IMR-90 (cell line): ENCODE measurements at regions not wholly inside any gene's neighbourhood (a gene's known extent, or its start where the extent isn't known, plus 50 kb on each side); places are given as distances from the start of the nearest gene placed in this dataset.

ENCODE experiments used
- ATAC-seq: fragments of 200-7000 bp; cut with Tn5 transposase; 2 replicates; pipeline ENCODE4 v1.9.1; 2020; ENCODE audit warnings: low read depth, mild to moderate bottlenecking, moderate library complexity
- BruUV-seq: library from RNA; stranded (reverse); fragments of 400-500 nt; replicated peaks from 2 replicates; lab custom pipeline; 2021; lab: Mats Ljungman, UMichigan
- CTCF ChIA-PET: fragments of 300-600 bp; formaldehyde crosslinking; extraction: SDS; loops from one replicate; lab custom pipeline; 2021; ENCODE audit warnings: antibody characterized with exemption; lab: Yijun Ruan, JAX
- POLR2A ChIA-PET: fragments of 300-600 bp; sonication (Branson Sonifier 250); formaldehyde crosslinking; loops from one replicate; lab custom pipeline; 2022; ENCODE audit warnings: antibody characterized with exemption; ENCODE audit not compliant: unreplicated experiment; lab: Charles Lee
- DNase-seq: peaks from one replicate; pipeline ENCODE4 v3.0.0; 2013
- H2AFZ ChIP-seq: replicated peaks from 2 replicates; pipeline ENCODE3; 2013; ENCODE audit warnings: low read length, mild to moderate bottlenecking; ENCODE audit not compliant: poor library complexity
- H2AK5ac ChIP-seq: 2 replicates; pipeline ENCODE4 v1.6.1; 2013; ENCODE audit warnings: low read depth, low read length, inconsistent platforms
- H2AK9ac ChIP-seq: replicated peaks from 2 replicates; pipeline ENCODE3; 2013; ENCODE audit warnings: mild to moderate bottlenecking, low read depth, low read length, moderate library complexity; ENCODE audit not compliant: poor library complexity
- H2BK120ac ChIP-seq: 2 replicates; pipeline ENCODE4 v1.6.1; 2013; ENCODE audit warnings: low read depth, low read length, inconsistent platforms
- H2BK15ac ChIP-seq: 3 replicates; pipeline ENCODE4 v1.6.1; 2013; ENCODE audit warnings: low read depth, low read length, inconsistent platforms
- H2BK20ac ChIP-seq: 2 replicates; pipeline ENCODE4 v1.6.1; 2013; ENCODE audit warnings: low read depth, mild to moderate bottlenecking, inconsistent platforms, low read length, moderate library complexity
- H2BK5ac ChIP-seq: 2 replicates; pipeline ENCODE4 v1.6.1; 2013; ENCODE audit warnings: mild to moderate bottlenecking, low read depth, low read length, inconsistent platforms; ENCODE audit not compliant: poor library complexity, severe bottlenecking
- H3K14ac ChIP-seq: replicated peaks from 2 replicates; pipeline ENCODE4 v1.6.1; 2013; ENCODE audit warnings: low read depth, low read length, inconsistent platforms
- H3K18ac ChIP-seq: 2 replicates; pipeline ENCODE4 v1.6.1; 2013; ENCODE audit warnings: low read depth, low read length, control low read depth
- H3K23ac ChIP-seq: 2 replicates; pipeline ENCODE4 v1.6.1; 2013; ENCODE audit warnings: low read depth, low read length, inconsistent platforms
- H3K27ac ChIP-seq: 2 replicates; pipeline ENCODE4 v1.5.1; 2013; ENCODE audit warnings: mild to moderate bottlenecking, control low read depth, low read length; ENCODE audit not compliant: insufficient read depth
- H3K27me3 ChIP-seq: 2 replicates; pipeline ENCODE4 v1.6.1; 2013; ENCODE audit warnings: low read length; ENCODE audit not compliant: control insufficient read depth, insufficient read depth
- H3K36me3 ChIP-seq: 2 replicates; pipeline ENCODE4 v1.6.1; 2013; ENCODE audit warnings: low read length, mixed read lengths; ENCODE audit not compliant: control insufficient read depth, insufficient read depth
- H3K4ac ChIP-seq: 2 replicates; pipeline ENCODE4 v1.6.1; 2013; ENCODE audit warnings: low read depth, low read length, inconsistent platforms
- H3K4me1 ChIP-seq: 2 replicates; pipeline ENCODE4 v1.6.1; 2013; ENCODE audit warnings: low read length, mixed read lengths; ENCODE audit not compliant: control insufficient read depth, insufficient read depth
- H3K4me2 ChIP-seq: 2 replicates; pipeline ENCODE4 v1.6.1; 2013; ENCODE audit warnings: low read depth, mild to moderate bottlenecking, control low read depth, low read length, moderate library complexity
- H3K4me3 ChIP-seq: 2 replicates; pipeline ENCODE4 v1.5.1; 2013; ENCODE audit warnings: low read depth, mild to moderate bottlenecking, control low read depth, low read length, moderate library complexity; ENCODE audit not compliant: insufficient read depth
- H3K56ac ChIP-seq: 2 replicates; pipeline ENCODE4 v1.6.1; 2013; ENCODE audit warnings: low read length, inconsistent platforms; ENCODE audit not compliant: insufficient read depth; ENCODE audit errors: extremely low read depth
- H3K79me1 ChIP-seq, 2 experiments: 2 replicates each; pipeline ENCODE4 v1.6.1; 2013; ENCODE audit warnings: low read length in 2 of 2, inconsistent platforms in 1 of 2, low read depth in 1 of 2
- H3K9ac ChIP-seq: 2 replicates; pipeline ENCODE4 v1.6.1; 2013; ENCODE audit warnings: low read depth, low read length, control low read depth
- H3K9me1 ChIP-seq: 2 replicates; pipeline ENCODE4 v1.6.1; 2013; ENCODE audit warnings: low read length, inconsistent platforms; ENCODE audit not compliant: insufficient read depth
- H3K9me3 ChIP-seq: 2 replicates; pipeline ENCODE4 v1.6.1; 2013; ENCODE audit warnings: low read length; ENCODE audit not compliant: control insufficient read depth, insufficient read depth
- H4K20me1 ChIP-seq: 2 replicates; pipeline ENCODE4 v1.6.1; 2013; ENCODE audit warnings: low read length, inconsistent platforms; ENCODE audit not compliant: insufficient read depth
- H4K5ac ChIP-seq: 2 replicates; pipeline ENCODE4 v1.6.1; 2013; ENCODE audit warnings: mild to moderate bottlenecking, low read depth, low read length, control low read depth
- H4K8ac ChIP-seq, 2 experiments: 2 replicates each; pipeline ENCODE4 v1.6.1; 2013; ENCODE audit warnings: low read depth in 2 of 2, low read length in 2 of 2, control low read depth in 1 of 2, inconsistent platforms in 1 of 2
- H4K91ac ChIP-seq: 2 replicates; pipeline ENCODE4 v1.6.1; 2013; ENCODE audit warnings: low read depth, low read length, inconsistent platforms; ENCODE audit not compliant: insufficient read depth
- BHLHE40 ChIP-seq: fragments of 150-350 bp; IDR thresholded peaks from 2 replicates; pipeline ENCODE4 v1.6.1; 2016; ENCODE audit warnings: mild to moderate bottlenecking, low read depth, low read length
- CEBPB ChIP-seq: IDR thresholded peaks from 2 replicates; pipeline ENCODE4 v1.6.1; 2012; ENCODE audit warnings: low read depth, low read length, improper control_type of control experiment
- CHD1 ChIP-seq: IDR thresholded peaks from 2 replicates; pipeline ENCODE4 v1.6.1; 2012; ENCODE audit warnings: low read depth, low read length, improper control_type of control experiment
- FOS ChIP-seq: fragments of 150-350 bp; IDR thresholded peaks from 2 replicates; pipeline ENCODE4 v1.6.1; 2016; ENCODE audit warnings: low read depth, low read length
- MAFK ChIP-seq: IDR thresholded peaks from 2 replicates; pipeline ENCODE4 v1.6.1; 2012; ENCODE audit warnings: low read depth, low read length, improper control_type of control experiment
- MAZ ChIP-seq: IDR thresholded peaks from 2 replicates; pipeline ENCODE4 v1.6.1; 2012; ENCODE audit warnings: low read depth, mild to moderate bottlenecking, low read length, improper control_type of control experiment, moderate library complexity, borderline replicate concordance
- MXI1 ChIP-seq: IDR thresholded peaks from 2 replicates; pipeline ENCODE4 v1.6.1; 2012; ENCODE audit warnings: low read depth, mild to moderate bottlenecking, low read length, moderate library complexity, borderline replicate concordance
- NFE2L2 ChIP-seq: fragments of 150-350 bp; IDR thresholded peaks from 2 replicates; pipeline ENCODE4 v1.6.1; 2016; ENCODE audit warnings: low read depth, mild to moderate bottlenecking, low read length
- POLR2A ChIP-seq: IDR thresholded peaks from 2 replicates; pipeline ENCODE4 v1.6.1; 2012; ENCODE audit warnings: mild to moderate bottlenecking, low read depth, low read length
- RAD21 ChIP-seq: IDR thresholded peaks from 2 replicates; pipeline ENCODE4 v1.6.1; 2012; ENCODE audit warnings: low read length, improper control_type of control experiment
- RCOR1 ChIP-seq: IDR thresholded peaks from 2 replicates; pipeline ENCODE4 v1.6.1; 2012; ENCODE audit warnings: mild to moderate bottlenecking, low read length, improper control_type of control experiment; ENCODE audit not compliant: insufficient replicate concordance
- RFX5 ChIP-seq: IDR thresholded peaks from 2 replicates; pipeline ENCODE4 v1.8.0; 2012; ENCODE audit warnings: low read depth, mild to moderate bottlenecking, low read length, moderate library complexity
- SMC3 ChIP-seq: fragments of 150-350 bp; IDR thresholded peaks from 2 replicates; pipeline ENCODE4 v1.6.1; 2016; ENCODE audit warnings: low read depth, mild to moderate bottlenecking, antibody characterized with exemption, low read length, moderate library complexity
- USF2 ChIP-seq: fragments of 150-350 bp; IDR thresholded peaks from 2 replicates; pipeline ENCODE4 v1.6.1; 2017; ENCODE audit warnings: mild to moderate bottlenecking, antibody characterized with exemption, low read length, low read depth
- WGBS, 2 experiments: methylation state at CpG; one replicate each; pipeline versions ENCODE4 v1.1.5 to v1.1.7; 2013; ENCODE audit warnings: missing lambda C conversion rate in 2 of 2; ENCODE audit not compliant: insufficient read length in 1 of 2; ENCODE audit errors: extremely low coverage in 2 of 2; 5-methylcytosine and 5-hydroxymethylcytosine counted together
- dilution Hi-C: fragments of 300-500 bp; cut with HindIII; formaldehyde crosslinking; loops from one replicate; pipeline ENCODE4 v1.14.3; 2018; ENCODE audit warnings: low sequenced_read_pairs; ENCODE audit not compliant: unreplicated experiment
- in situ Hi-C: fragments of 300-500 bp; cut with MboI; formaldehyde crosslinking; loops from 3 replicates; pipeline ENCODE4 v1.14.3; 2019; ENCODE audit warnings: low sequenced_read_pairs, inconsistent platforms, mixed read lengths
- intact Hi-C: fragments of 100-400 bp; cut with micrococcal nuclease; formaldehyde crosslinking; loops from 2 replicates; pipeline ENCODE4 v1.10.0; 2022
- TF ChIP-seq, protein P1 (sequence below): conservative IDR thresholded peaks from 2 replicates; pipeline ENCODE4 v1.5.1; 2012; ENCODE audit warnings: mild to moderate bottlenecking, low read depth, low read length, improper control_type of control experiment
- TF ChIP-seq, protein P2 (sequence below): fragments of 150-350 bp; IDR thresholded peaks from 2 replicates; pipeline ENCODE4 v1.6.1; 2016; ENCODE audit warnings: low read depth, mild to moderate bottlenecking, low read length, moderate library complexity, borderline replicate concordance

DNA sequence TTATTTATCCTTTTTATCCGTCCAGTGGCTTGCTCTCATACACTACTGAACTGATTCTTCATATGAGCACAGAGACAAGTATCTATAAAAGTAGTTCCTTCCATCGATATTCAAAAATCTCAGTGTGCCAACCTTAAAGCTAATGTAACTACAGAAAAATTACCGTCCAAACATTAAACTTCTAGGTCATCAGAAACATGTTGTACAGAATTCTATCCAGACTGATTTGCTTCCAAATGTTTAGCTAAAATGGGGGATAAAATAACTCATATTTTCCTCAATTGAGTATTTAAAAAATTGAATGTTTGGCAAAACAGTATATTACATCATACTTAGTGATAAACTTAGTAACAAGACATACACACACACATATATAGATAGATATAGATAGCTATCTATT is 584.7 kb upstream of the SEMA3D start:
- no CpG with 5 or more reads among the region's 3 CpGs for WGBS, 2 experiments
- DNase-seq (no peak), ATAC-seq (no peak)
- Histone ChIP-seq H3K9me1 (no peaks in the 10 kb centered on the region), H3K36me3 (no peaks in the 10 kb centered on the region), H4K20me1 (no peaks in the 10 kb centered on the region), H3K4me2 (no peak overlapping the region), H4K91ac (no peak overlapping the region), H3K27ac (no peak overlapping the region), H2AK5ac (no peak overlapping the region), H4K8ac (no peak overlapping the region), H2BK5ac (no peak overlapping the region), H3K27me3 (no peaks in the 10 kb centered on the region), H3K79me1 (no peaks in the 10 kb centered on the region), H3K14ac (no peak overlapping the region), H2BK120ac (no peak overlapping the region), H3K23ac (no peak overlapping the region), H3K9ac (no peak overlapping the region), H3K18ac (no peak overlapping the region), H4K5ac (no peak overlapping the region), H3K4ac (no peak overlapping the region), H2AFZ (no peak overlapping the region), H3K56ac (no peak overlapping the region), H3K4me3 (no peak overlapping the region), H3K4me1 (no peaks in the 10 kb centered on the region), H2BK20ac (no peak overlapping the region), H2BK15ac (no peak overlapping the region), H3K9me3 (no peaks in the 10 kb centered on the region), H2AK9ac (no peak overlapping the region)
- in situ Hi-C loops (no loop called here), intact Hi-C loops (no loop called here), dilution Hi-C loops (no loop called here)
- POLR2A ChIA-PET, result no interaction called here
- CTCF ChIA-PET, result no interaction called here
- BruUV-seq, result no TSS peak
- TF ChIP-seq, protein P1, sequence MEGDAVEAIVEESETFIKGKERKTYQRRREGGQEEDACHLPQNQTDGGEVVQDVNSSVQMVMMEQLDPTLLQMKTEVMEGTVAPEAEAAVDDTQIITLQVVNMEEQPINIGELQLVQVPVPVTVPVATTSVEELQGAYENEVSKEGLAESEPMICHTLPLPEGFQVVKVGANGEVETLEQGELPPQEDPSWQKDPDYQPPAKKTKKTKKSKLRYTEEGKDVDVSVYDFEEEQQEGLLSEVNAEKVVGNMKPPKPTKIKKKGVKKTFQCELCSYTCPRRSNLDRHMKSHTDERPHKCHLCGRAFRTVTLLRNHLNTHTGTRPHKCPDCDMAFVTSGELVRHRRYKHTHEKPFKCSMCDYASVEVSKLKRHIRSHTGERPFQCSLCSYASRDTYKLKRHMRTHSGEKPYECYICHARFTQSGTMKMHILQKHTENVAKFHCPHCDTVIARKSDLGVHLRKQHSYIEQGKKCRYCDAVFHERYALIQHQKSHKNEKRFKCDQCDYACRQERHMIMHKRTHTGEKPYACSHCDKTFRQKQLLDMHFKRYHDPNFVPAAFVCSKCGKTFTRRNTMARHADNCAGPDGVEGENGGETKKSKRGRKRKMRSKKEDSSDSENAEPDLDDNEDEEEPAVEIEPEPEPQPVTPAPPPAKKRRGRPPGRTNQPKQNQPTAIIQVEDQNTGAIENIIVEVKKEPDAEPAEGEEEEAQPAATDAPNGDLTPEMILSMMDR, result no peak
- no peak for TF ChIP-seq RFX5
- no peak for TF ChIP-seq MAFK
- TF ChIP-seq MXI1, result no peak
- TF ChIP-seq RCOR1, result no peak
- TF ChIP-seq FOS, result no peak
- no peak for TF ChIP-seq CEBPB
- TF ChIP-seq SMC3, result no peak
- no peak for TF ChIP-seq CHD1
- no peak for TF ChIP-seq MAZ
- no peak for TF ChIP-seq RAD21
- TF ChIP-seq, protein P2, sequence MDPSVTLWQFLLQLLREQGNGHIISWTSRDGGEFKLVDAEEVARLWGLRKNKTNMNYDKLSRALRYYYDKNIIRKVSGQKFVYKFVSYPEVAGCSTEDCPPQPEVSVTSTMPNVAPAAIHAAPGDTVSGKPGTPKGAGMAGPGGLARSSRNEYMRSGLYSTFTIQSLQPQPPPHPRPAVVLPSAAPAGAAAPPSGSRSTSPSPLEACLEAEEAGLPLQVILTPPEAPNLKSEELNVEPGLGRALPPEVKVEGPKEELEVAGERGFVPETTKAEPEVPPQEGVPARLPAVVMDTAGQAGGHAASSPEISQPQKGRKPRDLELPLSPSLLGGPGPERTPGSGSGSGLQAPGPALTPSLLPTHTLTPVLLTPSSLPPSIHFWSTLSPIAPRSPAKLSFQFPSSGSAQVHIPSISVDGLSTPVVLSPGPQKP, result no peak
- no peak for TF ChIP-seq BHLHE40
- TF ChIP-seq USF2, result no peak
- TF ChIP-seq POLR2A, result no peak
- no peak for TF ChIP-seq NFE2L2
